Nephron (organoid): ENCODE measurements at regions not wholly inside any gene's neighbourhood (a gene's known extent, or its start where the extent isn't known, plus 50 kb on each side); places are given as distances from the start of the nearest gene placed in this dataset.

Experiments used
- H3K27ac Mint-ChIP-seq, 3 experiments: 2 replicates each; pipeline ENCODE4 v1.8.0; 2020; ENCODE audit warnings: mixed read lengths in 3 of 3, mild to moderate bottlenecking in 2 of 3, moderate library complexity in 1 of 3
- H3K27me3 Mint-ChIP-seq: 2 replicates; pipeline ENCODE4 v1.8.0; 2021; ENCODE audit warnings: low read depth, mild to moderate bottlenecking, moderate library complexity, mixed read lengths
- H3K36me3 Mint-ChIP-seq: 2 replicates; pipeline ENCODE4 v1.8.0; 2020; ENCODE audit warnings: low read depth, mixed read lengths
- H3K4me1 Mint-ChIP-seq: 2 replicates; pipeline ENCODE4 v1.8.0; 2020; ENCODE audit warnings: mixed read lengths
- H3K4me3 Mint-ChIP-seq, 3 experiments: 2 replicates each; pipeline ENCODE4 v1.8.0; 2020; ENCODE audit warnings: mild to moderate bottlenecking in 3 of 3, mixed read lengths in 3 of 3, moderate library complexity in 2 of 3
- H3K9me3 Mint-ChIP-seq: 2 replicates; pipeline ENCODE4 v1.8.0; 2020; ENCODE audit warnings: mixed read lengths
- TF ChIP-seq, protein P1 (sequence below), 3 experiments: fragments of 200-600 bp; sonication (generic); IDR thresholded peaks; one replicate each; pipeline ENCODE4 v1.5.0; 2021; ENCODE audit warnings: antibody characterized with exemption in 3 of 3; ENCODE audit not compliant: unreplicated experiment in 3 of 3

DNA sequence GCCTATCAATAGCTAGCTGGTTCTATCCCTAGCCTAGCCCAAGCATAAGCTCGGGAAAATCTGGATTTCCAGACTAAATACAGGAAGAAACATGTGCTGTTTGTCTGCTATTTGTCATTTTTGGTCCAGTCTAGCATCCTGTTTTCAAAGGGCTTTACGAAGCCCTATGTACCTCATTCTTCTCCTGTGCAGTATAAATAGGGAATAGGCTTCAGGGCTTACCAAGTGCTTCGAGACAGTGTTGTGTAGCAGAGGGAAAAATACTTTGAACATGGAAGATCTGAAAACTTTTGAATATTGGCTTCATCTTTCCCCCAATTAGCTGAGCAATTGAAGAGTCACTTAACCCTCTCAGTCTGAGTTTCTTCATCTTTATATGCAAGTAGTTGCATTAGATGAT, 679.8 kb downstream of the TDRD15 start:
- Mint-ChIP-seq H3K9me3 (no peaks in the 10 kb centered on the region), H3K4me1 (no peaks in the 10 kb centered on the region), H3K4me3 (no peak overlapping the region), H3K36me3 (no peaks in the 10 kb centered on the region), H3K27me3 (no peaks in the 10 kb centered on the region), H3K27ac (no peak overlapping the region)
- TF ChIP-seq, protein P1, sequence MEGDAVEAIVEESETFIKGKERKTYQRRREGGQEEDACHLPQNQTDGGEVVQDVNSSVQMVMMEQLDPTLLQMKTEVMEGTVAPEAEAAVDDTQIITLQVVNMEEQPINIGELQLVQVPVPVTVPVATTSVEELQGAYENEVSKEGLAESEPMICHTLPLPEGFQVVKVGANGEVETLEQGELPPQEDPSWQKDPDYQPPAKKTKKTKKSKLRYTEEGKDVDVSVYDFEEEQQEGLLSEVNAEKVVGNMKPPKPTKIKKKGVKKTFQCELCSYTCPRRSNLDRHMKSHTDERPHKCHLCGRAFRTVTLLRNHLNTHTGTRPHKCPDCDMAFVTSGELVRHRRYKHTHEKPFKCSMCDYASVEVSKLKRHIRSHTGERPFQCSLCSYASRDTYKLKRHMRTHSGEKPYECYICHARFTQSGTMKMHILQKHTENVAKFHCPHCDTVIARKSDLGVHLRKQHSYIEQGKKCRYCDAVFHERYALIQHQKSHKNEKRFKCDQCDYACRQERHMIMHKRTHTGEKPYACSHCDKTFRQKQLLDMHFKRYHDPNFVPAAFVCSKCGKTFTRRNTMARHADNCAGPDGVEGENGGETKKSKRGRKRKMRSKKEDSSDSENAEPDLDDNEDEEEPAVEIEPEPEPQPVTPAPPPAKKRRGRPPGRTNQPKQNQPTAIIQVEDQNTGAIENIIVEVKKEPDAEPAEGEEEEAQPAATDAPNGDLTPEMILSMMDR (IDR thresholded peaks at IDR 0.05; ENCODE audit: unreplicated experiment in 3 of 3): no peak

DNA sequence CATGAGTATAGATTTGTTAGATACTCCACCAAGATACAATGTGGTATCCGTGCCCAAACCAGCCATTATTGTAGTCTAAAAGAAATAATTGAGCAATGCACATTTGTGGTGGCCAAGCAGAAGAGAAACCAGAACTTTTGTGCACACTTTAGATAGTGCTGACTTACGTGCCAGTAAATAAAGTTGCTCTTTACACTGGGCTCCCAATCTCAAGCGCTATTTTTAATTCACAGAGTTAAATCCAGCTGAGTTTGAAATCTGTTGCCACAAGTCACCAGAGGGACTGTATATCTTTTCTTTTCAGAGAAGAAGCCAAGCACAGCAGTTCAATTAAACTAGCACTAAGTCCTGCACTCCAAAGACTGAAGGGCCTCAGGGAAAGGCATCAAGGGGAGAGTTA, 680.4 kb downstream of the TDRD15 start:
- H3K4me1 Mint-ChIP-seq: no peaks in the 10 kb centered on the region
- H3K27ac Mint-ChIP-seq: no peak overlapping the region
- TF ChIP-seq, protein P1 (IDR thresholded peaks at IDR 0.05; ENCODE audit: unreplicated experiment in 3 of 3): no peak
- no peak overlapping the region for H3K4me3 Mint-ChIP-seq
- no peaks in the 10 kb centered on the region for H3K9me3 Mint-ChIP-seq
- no peaks in the 10 kb centered on the region for H3K27me3 Mint-ChIP-seq
- H3K36me3 Mint-ChIP-seq: no peaks in the 10 kb centered on the region

DNA sequence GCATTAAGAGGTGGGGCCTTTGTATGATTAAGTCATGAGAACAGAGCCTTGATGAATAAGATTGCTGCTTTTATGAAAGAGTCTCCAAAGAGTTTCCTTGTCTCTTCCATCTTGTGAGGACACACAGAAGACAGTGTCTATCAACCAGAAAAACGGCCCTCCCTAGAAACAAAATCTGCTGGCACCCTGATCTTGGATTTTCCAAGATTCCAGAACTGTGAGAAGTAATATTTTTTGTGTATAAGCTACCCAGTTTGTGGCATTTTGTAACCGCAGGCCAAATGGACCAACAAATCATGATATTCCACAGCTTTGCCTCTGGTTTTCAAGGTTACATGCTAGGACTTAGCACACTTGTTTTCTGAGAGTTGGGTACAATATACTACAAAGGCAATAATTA, 687.8 kb downstream of the TDRD15 start:
- TF ChIP-seq, protein P1 (IDR thresholded peaks at IDR 0.05; ENCODE audit: unreplicated experiment in 3 of 3): no peak
- H3K4me1 Mint-ChIP-seq: no peaks in the 10 kb centered on the region
- no peaks in the 10 kb centered on the region for H3K36me3 Mint-ChIP-seq
- no peak overlapping the region for H3K4me3 Mint-ChIP-seq
- no peak overlapping the region for H3K27ac Mint-ChIP-seq
- H3K9me3 Mint-ChIP-seq: no peaks in the 10 kb centered on the region
- H3K27me3 Mint-ChIP-seq: no peaks in the 10 kb centered on the region

DNA sequence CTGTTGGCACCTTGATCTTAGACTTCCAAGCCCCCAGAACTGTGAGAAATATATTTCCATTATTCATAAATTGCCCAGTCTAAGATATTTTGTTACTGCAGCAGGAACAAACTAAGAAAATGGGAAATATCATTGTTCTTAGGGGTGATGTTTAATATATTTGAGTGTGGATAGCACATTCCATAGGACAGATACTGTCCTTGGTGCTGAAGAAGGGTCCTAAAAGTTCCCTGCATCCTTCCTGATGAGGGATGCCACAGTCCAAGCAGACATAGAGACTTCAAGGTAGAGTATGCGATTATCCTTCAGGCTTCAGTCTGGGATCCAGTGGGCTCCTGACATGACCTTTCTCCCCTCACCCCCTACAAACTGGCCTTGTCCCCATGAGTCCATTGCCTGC, 689.0 kb downstream of the TDRD15 start:
- Mint-ChIP-seq H3K27ac (no peak overlapping the region), H3K27me3 (no peaks in the 10 kb centered on the region), H3K4me3 (no peak overlapping the region), H3K4me1 (no peaks in the 10 kb centered on the region), H3K9me3 (no peaks in the 10 kb centered on the region), H3K36me3 (no peaks in the 10 kb centered on the region)
- TF ChIP-seq, protein P1 (IDR thresholded peaks at IDR 0.05; ENCODE audit: unreplicated experiment in 3 of 3): no peak

DNA sequence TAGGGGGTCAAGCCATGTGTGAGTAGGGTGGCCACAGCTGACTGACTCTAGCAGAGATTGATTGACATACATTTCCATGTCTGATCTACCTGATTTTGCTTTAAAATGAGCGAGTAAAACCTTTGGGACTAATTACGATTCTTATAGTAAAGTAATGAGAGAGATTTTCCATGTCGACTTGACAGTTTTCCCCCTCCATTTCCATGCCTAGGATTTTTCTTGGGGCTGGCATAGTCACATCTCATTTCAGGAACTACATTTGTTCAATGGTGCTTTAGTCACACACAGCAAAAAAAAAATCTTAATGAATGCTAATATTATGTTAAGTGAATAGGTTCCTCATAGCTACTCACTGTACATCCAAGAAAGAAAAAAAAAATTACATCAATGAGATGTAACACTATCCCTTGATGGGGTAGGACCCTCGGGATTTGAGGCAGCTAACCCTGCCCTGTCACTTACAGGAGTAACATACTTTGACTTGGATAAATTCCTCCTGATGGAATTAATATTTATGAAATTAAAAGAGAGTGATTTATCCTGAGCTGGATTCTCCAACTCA, 690.9 kb downstream of the TDRD15 start:
- Mint-ChIP-seq H3K9me3 (no peaks in the 10 kb centered on the region), H3K27me3 (no peaks in the 10 kb centered on the region), H3K4me3 (no peak overlapping the region), H3K4me1 (no peaks in the 10 kb centered on the region), H3K27ac (no peak overlapping the region), H3K36me3 (no peaks in the 10 kb centered on the region)
- TF ChIP-seq, protein P1 (IDR thresholded peaks at IDR 0.05; ENCODE audit: unreplicated experiment in 3 of 3): no peak

DNA sequence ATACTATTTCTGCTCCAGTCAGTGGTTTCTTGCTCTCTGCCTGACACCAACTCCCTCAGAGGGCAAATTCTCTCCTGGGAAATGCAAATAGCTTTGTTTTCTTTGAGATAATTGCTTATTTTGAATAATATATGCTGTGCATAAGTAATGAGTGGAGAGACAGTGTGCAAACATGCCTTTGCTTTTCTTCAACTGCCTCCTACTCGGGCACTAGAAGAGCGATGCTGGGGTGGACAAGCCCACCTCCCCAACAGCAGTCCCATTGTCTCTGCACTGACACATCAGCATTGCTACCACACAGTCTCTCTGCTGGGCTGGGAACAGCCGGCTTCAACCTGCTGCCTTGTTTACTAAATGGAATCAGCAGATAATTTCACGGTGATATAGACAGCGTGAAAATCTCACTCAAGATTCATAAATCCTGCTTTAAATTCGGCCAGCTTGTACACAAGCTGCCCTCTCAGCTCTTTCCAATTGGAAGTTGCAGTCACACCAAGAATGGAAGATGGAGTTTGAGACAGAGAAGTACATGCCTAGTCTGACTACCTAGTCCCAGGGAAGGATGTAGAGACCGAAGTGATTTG, 694.5 kb downstream of the TDRD15 start:
- TF ChIP-seq, protein P1 (IDR thresholded peaks at IDR 0.05; ENCODE audit: unreplicated experiment in 3 of 3): no peak
- no peaks in the 10 kb centered on the region for H3K27me3 Mint-ChIP-seq
- H3K27ac Mint-ChIP-seq: peak overlapping the region in 1 of 3 experiments; percentile 42
- no peak overlapping the region for H3K4me3 Mint-ChIP-seq
- no peaks in the 10 kb centered on the region for H3K36me3 Mint-ChIP-seq
- no peaks in the 10 kb centered on the region for H3K9me3 Mint-ChIP-seq
- H3K4me1 Mint-ChIP-seq: no peaks in the 10 kb centered on the region
